ENCODE measurements at regions not wholly inside any gene's neighbourhood (a gene's known extent, or its start where the extent isn't known, plus 50 kb on each side); places are given as distances from the start of the nearest gene placed in this dataset.

DNA sequence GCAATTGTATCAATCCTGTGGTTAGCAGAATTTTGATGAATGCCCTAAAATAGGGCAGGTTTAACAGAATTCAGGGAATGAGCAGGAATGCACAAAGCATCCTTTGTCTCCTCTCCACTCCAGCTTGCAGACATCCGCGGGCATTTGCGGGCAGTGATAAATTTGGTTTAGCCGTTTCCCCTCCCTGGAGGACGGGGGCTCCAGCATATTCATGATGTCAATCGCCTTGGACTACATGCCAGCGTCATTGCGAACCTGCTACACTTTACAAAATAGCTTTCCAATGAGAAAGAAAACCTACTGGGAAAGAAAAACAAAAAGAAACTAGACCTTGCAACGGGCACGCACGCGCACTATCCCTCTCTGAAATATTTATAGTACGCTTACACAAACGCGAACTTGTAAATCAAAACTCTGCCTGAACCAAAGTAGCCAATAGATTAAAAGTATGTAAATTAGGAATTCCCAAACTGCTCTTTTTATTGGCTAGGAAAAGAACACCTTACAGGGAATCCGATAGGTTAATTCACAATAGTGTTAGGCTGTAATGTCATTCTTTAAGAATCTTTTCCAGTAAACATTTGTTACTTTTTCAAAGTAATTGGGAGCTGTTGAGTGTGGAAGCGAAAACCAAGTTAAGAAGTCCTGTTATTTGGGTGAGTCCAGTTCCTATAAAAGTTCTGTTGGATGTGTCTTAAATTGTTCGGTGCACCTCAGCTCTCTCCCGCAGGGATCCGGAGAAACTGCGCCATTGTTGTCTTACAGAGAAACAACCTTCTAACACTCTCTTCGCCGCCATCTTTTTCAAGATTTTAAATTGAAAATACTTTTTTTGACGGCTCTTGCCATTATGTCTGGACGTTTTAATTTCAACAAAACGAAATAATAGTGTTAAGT lies 136.7 kb downstream of the HFE start:
- Histone ChIP-seq H3K36me3 (peaks cover 9% of the 10 kb centered on the region; the same call in 1 of the 2 replicates), H3K9me3 (replicated peaks) (no peaks in the 10 kb centered on the region), H3K4me1 (0 out of 2 replicates have a peak, but pooled peaks cover 4% of the 10 kb centered on the region), H3K27ac (peak overlapping the region; percentile 94), H3K4me3 (peak overlapping the region; percentile 70), H3K27me3 (no peaks in the 10 kb centered on the region)
- DNase-seq: peak; percentile 69 to 86

GRCh38 chr6:26224547-26224912 lies 137.3 kb downstream of the HFE start:
- H3K9me3 ChIP-seq (replicated peaks): no peaks in the 10 kb centered on the region
- DNase-seq: no peak
- 0 out of 2 replicates have a peak, but pooled peaks cover 4% of the 10 kb centered on the region for H3K4me1 ChIP-seq
- H3K27me3 ChIP-seq: no peaks in the 10 kb centered on the region
- peak overlapping the region; percentile 70 for H3K4me3 ChIP-seq
- peak overlapping the region; percentile 94 for H3K27ac ChIP-seq
- peaks cover 9% of the 10 kb centered on the region; the same call in 1 of the 2 replicates for H3K36me3 ChIP-seq

DNA sequence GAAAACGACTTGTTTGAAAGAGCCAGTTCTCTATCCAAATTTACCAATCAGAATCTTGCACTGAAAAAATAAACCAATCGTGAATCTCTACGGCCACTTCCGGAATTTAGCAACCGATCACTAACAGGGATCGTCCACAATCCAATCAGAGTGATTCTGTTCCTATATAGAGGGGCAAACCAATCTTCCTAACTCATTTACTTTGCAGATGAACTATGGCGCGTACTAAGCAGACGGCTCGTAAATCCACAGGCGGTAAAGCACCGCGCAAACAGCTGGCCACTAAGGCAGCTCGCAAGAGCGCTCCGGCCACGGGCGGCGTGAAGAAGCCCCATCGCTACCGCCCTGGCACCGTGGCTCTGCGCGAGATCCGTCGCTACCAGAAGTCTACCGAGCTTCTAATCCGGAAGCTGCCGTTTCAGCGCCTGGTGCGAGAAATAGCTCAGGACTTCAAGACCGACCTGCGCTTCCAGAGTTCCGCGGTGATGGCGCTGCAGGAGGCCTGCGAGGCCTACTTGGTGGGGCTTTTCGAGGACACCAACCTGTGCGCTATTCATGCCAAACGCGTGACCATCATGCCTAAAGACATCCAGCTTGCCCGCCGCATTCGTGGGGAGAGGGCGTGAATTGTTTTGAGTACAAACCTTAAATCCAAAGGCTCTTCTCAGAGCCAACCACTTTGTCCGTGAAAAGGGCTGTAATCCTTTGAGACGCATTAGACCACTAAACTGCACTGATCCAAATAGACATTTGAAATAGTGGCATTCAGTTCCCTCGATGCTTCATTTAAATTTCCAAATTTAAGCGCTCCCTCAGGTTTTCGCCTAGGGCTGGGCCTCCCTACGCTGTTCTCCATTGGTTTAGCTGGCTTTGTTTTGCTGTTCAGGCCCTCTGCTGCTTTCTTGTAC lies 138.0 kb downstream of the HFE start:
- H3K27ac ChIP-seq: peak overlapping the region; percentile 94
- no peak for DNase-seq
- H3K4me3 ChIP-seq: peak overlapping the region; percentile 70
- H3K27me3 ChIP-seq: no peaks in the 10 kb centered on the region
- H3K4me1 ChIP-seq: 0 out of 2 replicates have a peak, but pooled peaks cover 4% of the 10 kb centered on the region
- peaks cover 9% of the 10 kb centered on the region; the same call in 1 of the 2 replicates for H3K36me3 ChIP-seq
- no peaks in the 10 kb centered on the region for H3K9me3 ChIP-seq (replicated peaks)

DNA sequence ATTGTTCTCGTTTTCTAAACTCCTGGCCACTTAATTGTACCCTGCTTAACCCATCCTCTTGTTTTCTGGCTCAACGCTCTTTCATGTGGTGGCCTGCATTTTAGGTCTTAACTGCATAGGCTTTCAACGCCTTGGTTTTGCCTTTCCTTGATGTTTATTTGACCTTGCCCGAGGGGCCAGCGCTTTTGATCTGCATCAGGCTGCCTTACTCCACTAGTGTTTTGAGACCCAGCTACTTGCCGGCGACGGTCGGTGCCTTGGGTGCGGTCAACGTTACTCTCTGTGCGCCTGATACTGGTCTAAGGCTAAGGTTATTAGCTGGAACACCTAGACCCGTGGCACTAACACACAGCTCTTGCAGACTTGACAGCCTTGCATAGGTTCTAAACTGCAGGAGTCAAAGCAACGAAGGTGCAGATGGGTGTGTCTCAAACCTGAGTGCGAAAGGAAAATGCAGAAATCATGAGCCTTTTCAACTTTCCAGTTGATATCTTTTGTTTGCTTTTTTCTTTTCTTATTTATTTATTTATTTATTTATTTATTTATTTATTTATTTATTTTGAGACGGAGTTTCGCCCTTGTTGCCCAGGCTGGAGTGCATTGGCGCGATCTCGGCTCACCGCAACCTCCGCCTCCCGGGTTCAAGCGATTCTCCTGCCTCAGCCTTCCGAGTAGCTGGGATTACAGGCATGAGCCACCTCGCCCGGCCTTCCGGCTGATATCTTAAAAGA lies 138.8 kb downstream of the HFE start:
- no peak overlapping the region for H3K27ac ChIP-seq
- H3K9me3 ChIP-seq (replicated peaks): no peaks in the 10 kb centered on the region
- DNase-seq: no peak
- no peak overlapping the region for H3K4me3 ChIP-seq
- H3K27me3 ChIP-seq: no peaks in the 10 kb centered on the region
- H3K36me3 ChIP-seq: peaks cover 9% of the 10 kb centered on the region; the same call in 1 of the 2 replicates
- 0 out of 2 replicates have a peak, but pooled peaks cover 4% of the 10 kb centered on the region for H3K4me1 ChIP-seq

- H3K27ac ChIP-seq: no peak overlapping the region
- peaks cover 9% of the 10 kb centered on the region; the same call in 1 of the 2 replicates for H3K36me3 ChIP-seq
- 0 out of 2 replicates have a peak, but pooled peaks cover 4% of the 10 kb centered on the region for H3K4me1 ChIP-seq
- no peaks in the 10 kb centered on the region for H3K9me3 ChIP-seq (replicated peaks)
- no peak for DNase-seq
- no peak overlapping the region for H3K4me3 ChIP-seq
- no peaks in the 10 kb centered on the region for H3K27me3 ChIP-seq
Observed at GRCh38 chr6:26226579-26226967, 138.4 kb upstream of the BTN3A2 start.

GRCh38 chr6:26230351-26230750 lies 134.6 kb upstream of the BTN3A2 start:
- Histone ChIP-seq H3K4me3 (no peak overlapping the region), H3K4me1 (no peaks in the 10 kb centered on the region), H3K36me3 (peaks cover 4% of the 10 kb centered on the region; the same call in 1 of the 2 replicates), H3K27ac (no peak overlapping the region), H3K9me3 (replicated peaks) (no peaks in the 10 kb centered on the region), H3K27me3 (no peaks in the 10 kb centered on the region)
- DNase-seq: no peak

GRCh38 chr6:26231006-26231587 lies 133.9 kb upstream of the BTN3A2 start:
- Histone ChIP-seq H3K27ac (no peak overlapping the region), H3K4me3 (no peak overlapping the region), H3K36me3 (no peaks in the 10 kb centered on the region)

GRCh38 chr6:26232306-26232939 lies 132.6 kb upstream of the BTN3A2 start:
- Histone ChIP-seq H3K36me3 (no peaks in the 10 kb centered on the region), H3K9me3 (replicated peaks) (no peaks in the 10 kb centered on the region), H3K4me1 (no peaks in the 10 kb centered on the region), H3K27me3 (no peaks in the 10 kb centered on the region), H3K4me3 (no peak overlapping the region), H3K27ac (no peak overlapping the region)
- DNase-seq: no peak

More at GRCh38 chr6:26231006-26231587, 133.9 kb upstream of the BTN3A2 start:
- no peak for DNase-seq
- Histone ChIP-seq H3K27me3 (no peaks in the 10 kb centered on the region), H3K9me3 (replicated peaks) (no peaks in the 10 kb centered on the region), H3K4me1 (no peaks in the 10 kb centered on the region)

- DNase-seq: no peak
- Histone ChIP-seq H3K27me3 (no peaks in the 10 kb centered on the region), H3K9me3 (replicated peaks) (no peaks in the 10 kb centered on the region), H3K36me3 (no peaks in the 10 kb centered on the region), H3K4me1 (no peaks in the 10 kb centered on the region), H3K27ac (no peak overlapping the region), H3K4me3 (no peak overlapping the region)
Observed at GRCh38 chr6:26232940-26233648, 131.9 kb upstream of the BTN3A2 start.

DNA sequence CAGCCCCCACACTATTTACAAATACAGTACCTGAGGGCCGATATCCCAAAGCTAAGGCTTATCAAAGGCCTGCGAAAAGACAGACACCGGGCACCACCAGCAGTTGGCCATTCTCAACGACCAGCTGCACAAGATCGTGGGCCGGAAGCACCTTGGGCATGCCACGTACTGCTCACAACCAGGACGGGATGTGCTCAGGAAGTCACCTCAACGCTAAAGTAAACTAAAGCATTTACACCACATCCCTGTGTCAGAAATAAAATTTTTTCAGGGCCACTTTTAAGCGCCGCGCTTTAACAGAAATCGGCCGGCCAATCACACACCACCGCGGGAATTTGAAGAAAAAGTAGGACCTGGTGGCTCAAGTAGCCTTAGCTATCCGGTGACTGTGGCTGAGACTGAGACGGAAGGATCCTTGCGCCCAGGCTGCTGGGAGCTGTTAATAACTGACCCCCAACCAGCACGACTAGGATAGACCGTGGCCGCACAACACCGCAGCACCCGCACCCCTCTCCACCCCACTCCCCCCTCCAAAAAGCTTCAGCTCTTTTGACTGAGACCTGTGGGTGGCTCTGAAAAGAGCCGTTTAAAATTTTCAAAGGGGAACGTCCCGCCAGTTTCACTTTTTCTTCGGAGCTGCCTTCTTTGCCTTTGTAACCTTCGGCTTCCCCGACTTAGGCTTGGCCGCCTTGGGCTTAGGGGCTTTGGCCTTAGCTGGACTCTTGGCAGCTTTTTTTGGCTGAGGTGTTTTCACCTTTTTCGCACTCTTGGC lies 131.2 kb upstream of the BTN3A2 start:
- Histone ChIP-seq H3K36me3 (no peaks in the 10 kb centered on the region), H3K27ac (no peak overlapping the region), H3K4me1 (no peaks in the 10 kb centered on the region), H3K27me3 (no peaks in the 10 kb centered on the region), H3K4me3 (no peak overlapping the region), H3K9me3 (replicated peaks) (no peaks in the 10 kb centered on the region)
- DNase-seq: no peak

GRCh38 chr6:26234421-26235301 lies 130.3 kb upstream of the BTN3A2 start:
- Histone ChIP-seq H3K27me3 (no peaks in the 10 kb centered on the region), H3K9me3 (replicated peaks) (no peaks in the 10 kb centered on the region), H3K27ac (no peak overlapping the region), H3K4me3 (no peak overlapping the region), H3K4me1 (no peaks in the 10 kb centered on the region), H3K36me3 (no peaks in the 10 kb centered on the region)
- no peak for DNase-seq

DNA sequence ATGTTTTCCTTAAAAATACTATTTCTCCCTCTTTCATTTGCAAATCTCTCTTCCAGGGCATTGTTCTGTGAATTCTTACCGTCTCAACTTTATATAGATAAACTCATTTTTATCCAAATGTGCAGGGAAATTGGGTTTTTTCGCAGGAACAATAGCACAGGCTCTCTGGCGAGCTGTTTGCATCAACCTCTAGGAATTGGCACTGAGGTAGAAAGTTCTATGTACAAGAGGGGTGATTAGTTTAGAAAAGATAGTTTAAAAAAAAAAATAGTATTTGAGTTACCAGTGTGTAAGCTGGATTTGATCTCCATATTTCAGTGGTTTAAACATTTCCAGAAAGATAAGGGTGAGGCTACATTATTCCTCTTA lies 129.7 kb upstream of the BTN3A2 start:
- H3K27me3 ChIP-seq: no peaks in the 10 kb centered on the region
- no peaks in the 10 kb centered on the region for H3K9me3 ChIP-seq (replicated peaks)
- no peak overlapping the region for H3K27ac ChIP-seq
- H3K4me3 ChIP-seq: no peak overlapping the region
- no peaks in the 10 kb centered on the region for H3K36me3 ChIP-seq
- no peak for DNase-seq
- H3K4me1 ChIP-seq: no peaks in the 10 kb centered on the region
